HFF-Myc (cell line): ENCODE measurements at regions not wholly inside any gene's neighbourhood (a gene's known extent, or its start where the extent isn't known, plus 50 kb on each side); places are given as distances from the start of the nearest gene placed in this dataset.

Source experiments
- DNase-seq: peaks from one replicate; pipeline ENCODE4 v3.0.0-alpha.2; 2011; ENCODE audit warnings: low read depth; ENCODE audit errors: extremely low read depth
- H3K4me3 ChIP-seq: replicated peaks from 2 replicates; pipeline ENCODE4 v1.5.1; 2011; ENCODE audit warnings: low read depth, mild to moderate bottlenecking, control low read depth, low read length
- CTCF ChIP-seq: IDR thresholded peaks from 2 replicates; pipeline ENCODE4 v1.5.1; 2012; ENCODE audit warnings: mild to moderate bottlenecking, low read depth, low read length, control low read depth; ENCODE audit errors: missing control alignments

- no peak for DNase-seq
- TF ChIP-seq CTCF: no peak
- no peak overlapping the region for H3K4me3 ChIP-seq
Measured at GRCh38 chr5:116358911-116359418, 215.7 kb downstream of the SEMA6A start.

GRCh38 chr5:116358015-116358523 lies 216.6 kb downstream of the SEMA6A start:
- no peak for TF ChIP-seq CTCF
- no peak for DNase-seq
- H3K4me3 ChIP-seq: no peak overlapping the region

- DNase-seq: no peak
- TF ChIP-seq CTCF: no peak
- H3K4me3 ChIP-seq: no peak overlapping the region
Measured at GRCh38 chr5:116355819-116356601, 218.6 kb downstream of the SEMA6A start.

- no peak for TF ChIP-seq CTCF
- DNase-seq: no peak
Measured at GRCh38 chr5:116354699-116355098, 219.9 kb downstream of the SEMA6A start.

GRCh38 chr5:116347657-116348056 lies 227.0 kb downstream of the SEMA6A start:
- H3K4me3 ChIP-seq: no peak overlapping the region
- no peak for DNase-seq
- TF ChIP-seq CTCF: no peak

More at GRCh38 chr5:116354699-116355098, 219.9 kb downstream of the SEMA6A start:
- no peak overlapping the region for H3K4me3 ChIP-seq

GRCh38 chr5:116343961-116344360 lies 230.7 kb downstream of the SEMA6A start:
- TF ChIP-seq CTCF: no peak

More at GRCh38 chr5:116343961-116344360, 230.7 kb downstream of the SEMA6A start:
- DNase-seq: no peak
- H3K4me3 ChIP-seq: no peak overlapping the region
